H9 (cell line): ENCODE measurements at regions not wholly inside any gene's neighbourhood (a gene's known extent, or its start where the extent isn't known, plus 50 kb on each side); places are given as distances from the start of the nearest gene placed in this dataset.

Source experiments
- DNase-seq: peaks from one replicate; pipeline ENCODE4 v3.0.0-alpha.2; 2017
- H2AFZ ChIP-seq: one replicate; pipeline ENCODE4 v1.6.1; 2013; ENCODE audit warnings: mild to moderate bottlenecking, low read length, control low read depth, moderate library complexity
- H2AK5ac ChIP-seq: 2 replicates; pipeline ENCODE4 v1.6.1; 2013; ENCODE audit warnings: low read length, control low read depth, mixed read lengths; ENCODE audit not compliant: insufficient read length
- H2BK120ac ChIP-seq: one replicate; pipeline ENCODE4 v1.6.1; 2013; ENCODE audit warnings: low read depth, mild to moderate bottlenecking, low read length, control low read depth, inconsistent platforms; ENCODE audit not compliant: poor library complexity, severe bottlenecking
- H2BK12ac ChIP-seq: 2 replicates; pipeline ENCODE4 v1.6.1; 2013; ENCODE audit warnings: low read length, control low read depth, mixed read lengths, low read depth; ENCODE audit not compliant: insufficient read length
- H2BK15ac ChIP-seq: 2 replicates; pipeline ENCODE4 v1.6.1; 2013; ENCODE audit warnings: low read depth, low read length, control low read depth
- H2BK20ac ChIP-seq: one replicate; pipeline ENCODE4 v1.6.1; 2013; ENCODE audit warnings: low read depth, mild to moderate bottlenecking, low read length, control low read depth, inconsistent platforms; ENCODE audit not compliant: poor library complexity, severe bottlenecking
- H2BK5ac ChIP-seq: 2 replicates; pipeline ENCODE4 v1.6.1; 2013; ENCODE audit warnings: low read length, control low read depth, mixed read lengths; ENCODE audit not compliant: insufficient read length
- H3K14ac ChIP-seq: 2 replicates; pipeline ENCODE4 v1.6.1; 2013; ENCODE audit warnings: low read length, control low read depth; ENCODE audit not compliant: insufficient read depth
- H3K18ac ChIP-seq: 2 replicates; pipeline ENCODE4 v1.6.1; 2013; ENCODE audit warnings: low read depth, mild to moderate bottlenecking, mixed read lengths, low read length, control low read depth; ENCODE audit not compliant: insufficient read length
- H3K23ac ChIP-seq: 2 replicates; pipeline ENCODE4 v1.6.1; 2013; ENCODE audit warnings: low read length, control low read depth, mixed read lengths, low read depth; ENCODE audit not compliant: insufficient read length
- H3K23me2 ChIP-seq: 2 replicates; pipeline ENCODE4 v1.6.1; 2013; ENCODE audit warnings: low read depth, mild to moderate bottlenecking, mixed read lengths, low read length, control low read depth; ENCODE audit not compliant: insufficient read length, poor library complexity, severe bottlenecking
- H3K27ac ChIP-seq: 2 replicates; pipeline ENCODE4 v1.5.1; 2013; ENCODE audit warnings: low read length, control low read depth, mixed read lengths, low read depth; ENCODE audit not compliant: insufficient read length
- H3K27me3 ChIP-seq: 2 replicates; pipeline ENCODE4 v1.6.1; 2013; ENCODE audit warnings: low read length, control low read depth, inconsistent platforms; ENCODE audit not compliant: insufficient read depth
- H3K4ac ChIP-seq: 2 replicates; pipeline ENCODE4 v1.6.1; 2013; ENCODE audit warnings: low read depth, mild to moderate bottlenecking, control low read depth, inconsistent platforms, low read length, moderate library complexity
- H3K4me1 ChIP-seq: 2 replicates; pipeline ENCODE4 v1.6.1; 2013; ENCODE audit warnings: low read length, control low read depth, inconsistent platforms; ENCODE audit not compliant: insufficient read depth
- H3K4me2 ChIP-seq: 2 replicates; pipeline ENCODE4 v1.6.1; 2013; ENCODE audit warnings: low read length, control low read depth, mixed read lengths; ENCODE audit not compliant: insufficient read length, insufficient read depth
- H3K56ac ChIP-seq: 2 replicates; pipeline ENCODE4 v1.6.1; 2013; ENCODE audit warnings: low read depth, mild to moderate bottlenecking, mixed read lengths, low read length, control low read depth; ENCODE audit not compliant: insufficient read length
- H3K79me1 ChIP-seq: 2 replicates; pipeline ENCODE4 v1.6.1; 2013; ENCODE audit warnings: low read depth, mild to moderate bottlenecking, moderate library complexity, low read length, control low read depth, inconsistent platforms; ENCODE audit not compliant: insufficient read depth, poor library complexity, severe bottlenecking
- H3K79me2 ChIP-seq: 2 replicates; pipeline ENCODE4 v1.6.1; 2013; ENCODE audit warnings: low read length, control low read depth, inconsistent platforms; ENCODE audit not compliant: insufficient read depth
- H3K9ac ChIP-seq: 2 replicates; pipeline ENCODE4 v1.6.1; 2013; ENCODE audit warnings: low read length, control low read depth, mixed read lengths; ENCODE audit not compliant: insufficient read length; ENCODE audit errors: extremely low read depth
- H3K9me3 ChIP-seq: one replicate; pipeline ENCODE4 v1.6.1; 2013; ENCODE audit warnings: low read depth, low read length, inconsistent platforms; ENCODE audit not compliant: control insufficient read depth
- H3T11ph ChIP-seq: one replicate; pipeline ENCODE4 v1.6.1; 2013; ENCODE audit warnings: mild to moderate bottlenecking, low read length, control low read depth, inconsistent platforms
- H4K20me1 ChIP-seq: one replicate; pipeline ENCODE4 v1.6.1; 2013; ENCODE audit not compliant: control insufficient read depth, insufficient read length, insufficient read depth
- H4K5ac ChIP-seq: 2 replicates; pipeline ENCODE4 v1.6.1; 2013; ENCODE audit warnings: low read depth, mild to moderate bottlenecking, mixed read lengths, low read length, control low read depth; ENCODE audit not compliant: insufficient read length
- H4K8ac ChIP-seq: replicated peaks from 2 replicates; pipeline ENCODE4 v1.6.1; 2013; ENCODE audit warnings: low read length, control low read depth, mixed read lengths, low read depth; ENCODE audit not compliant: insufficient read length
- H4K91ac ChIP-seq: 2 replicates; pipeline ENCODE4 v1.6.1; 2013; ENCODE audit warnings: low read depth, mild to moderate bottlenecking, moderate library complexity, mixed read lengths, low read length, control low read depth; ENCODE audit not compliant: insufficient read length
- H3K27ac Mint-ChIP-seq, 3 experiments: 2 replicates in 2 of 3; 3 replicates in 1 of 3; pipeline ENCODE4 v1.8.0; 2020 to 2021; ENCODE audit warnings: mixed read lengths in 3 of 3, mild to moderate bottlenecking in 1 of 3, moderate library complexity in 1 of 3
- H3K27me3 Mint-ChIP-seq: 2 replicates; pipeline ENCODE4 v1.8.0; 2021; ENCODE audit warnings: low read depth, mild to moderate bottlenecking, moderate library complexity, mixed read lengths
- H3K36me3 Mint-ChIP-seq, 3 experiments: 2 replicates in 2 of 3; 3 replicates in 1 of 3; pipeline ENCODE4 v1.8.0; 2020 to 2021; ENCODE audit warnings: low read depth in 3 of 3, mixed read lengths in 3 of 3; ENCODE audit not compliant: insufficient read depth in 1 of 3
- H3K4me1 Mint-ChIP-seq, 2 experiments: 2 replicates each; pipeline ENCODE4 v1.8.0; 2020; ENCODE audit warnings: mixed read lengths in 2 of 2
- H3K4me3 Mint-ChIP-seq, 2 experiments: 2 replicates in 1 of 2; 3 replicates in 1 of 2; pipeline ENCODE4 v1.8.0; 2020 to 2021; ENCODE audit warnings: mild to moderate bottlenecking in 2 of 2, mixed read lengths in 2 of 2, moderate library complexity in 1 of 2
- H3K9me3 Mint-ChIP-seq, 2 experiments: 2 replicates in 1 of 2; 3 replicates in 1 of 2; pipeline ENCODE4 v1.8.0; 2020; ENCODE audit warnings: mild to moderate bottlenecking in 2 of 2, mixed read lengths in 2 of 2, moderate library complexity in 1 of 2
- WGBS: extraction: QIAGEN DNeasy Blood & Tissue Kit; methylation state at CpG from one replicate; pipeline ENCODE4 v1.1.7; 2013; ENCODE audit warnings: missing lambda C conversion rate, low lambda C conversion rate, mixed read lengths; ENCODE audit not compliant: insufficient read length; ENCODE audit errors: extremely low coverage; 5-methylcytosine and 5-hydroxymethylcytosine counted together
- TF ChIP-seq, protein P1 (sequence below): fragments of 200-600 bp; sonication (generic); conservative IDR thresholded peaks from 3 replicates; pipeline ENCODE4 v1.8.0; 2021; ENCODE audit warnings: antibody characterized with exemption, mild to moderate bottlenecking

DNA sequence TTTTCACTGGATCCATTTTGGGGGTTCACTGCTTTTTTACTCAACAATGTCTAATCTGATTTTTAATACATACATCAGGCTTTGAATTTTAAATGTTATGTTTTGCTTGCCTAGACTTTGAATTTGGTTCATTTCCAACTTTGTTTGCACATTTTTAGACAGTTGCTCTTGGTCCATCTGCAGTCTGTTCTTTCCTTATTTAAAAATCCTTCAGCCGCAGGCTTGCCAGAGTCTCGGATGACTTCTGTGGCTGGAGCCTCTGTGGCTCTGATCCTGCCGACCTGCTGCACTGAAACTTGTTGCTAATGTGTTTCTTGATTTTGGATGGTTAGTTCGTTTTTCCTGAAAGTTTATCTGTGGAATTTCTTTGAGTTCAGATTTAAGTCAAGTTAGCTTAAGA, 172.0 kb upstream of the ALKAL2 start:
- no peaks in the 10 kb centered on the region for H3K36me3 Mint-ChIP-seq
- H3K27me3 Mint-ChIP-seq = peaks cover 4% of the 10 kb centered on the region

More for the DNA sequence above, 172.0 kb upstream of the ALKAL2 start:
- no peak overlapping the region for H4K8ac ChIP-seq
- TF ChIP-seq, protein P1, sequence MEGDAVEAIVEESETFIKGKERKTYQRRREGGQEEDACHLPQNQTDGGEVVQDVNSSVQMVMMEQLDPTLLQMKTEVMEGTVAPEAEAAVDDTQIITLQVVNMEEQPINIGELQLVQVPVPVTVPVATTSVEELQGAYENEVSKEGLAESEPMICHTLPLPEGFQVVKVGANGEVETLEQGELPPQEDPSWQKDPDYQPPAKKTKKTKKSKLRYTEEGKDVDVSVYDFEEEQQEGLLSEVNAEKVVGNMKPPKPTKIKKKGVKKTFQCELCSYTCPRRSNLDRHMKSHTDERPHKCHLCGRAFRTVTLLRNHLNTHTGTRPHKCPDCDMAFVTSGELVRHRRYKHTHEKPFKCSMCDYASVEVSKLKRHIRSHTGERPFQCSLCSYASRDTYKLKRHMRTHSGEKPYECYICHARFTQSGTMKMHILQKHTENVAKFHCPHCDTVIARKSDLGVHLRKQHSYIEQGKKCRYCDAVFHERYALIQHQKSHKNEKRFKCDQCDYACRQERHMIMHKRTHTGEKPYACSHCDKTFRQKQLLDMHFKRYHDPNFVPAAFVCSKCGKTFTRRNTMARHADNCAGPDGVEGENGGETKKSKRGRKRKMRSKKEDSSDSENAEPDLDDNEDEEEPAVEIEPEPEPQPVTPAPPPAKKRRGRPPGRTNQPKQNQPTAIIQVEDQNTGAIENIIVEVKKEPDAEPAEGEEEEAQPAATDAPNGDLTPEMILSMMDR = no peak
- no peak overlapping the region for H2BK12ac ChIP-seq
- H3K79me2 ChIP-seq = no peaks in the 10 kb centered on the region
- H4K5ac ChIP-seq = no peak overlapping the region
- no peak overlapping the region for H3K27ac Mint-ChIP-seq
- H3K4me2 ChIP-seq = no peak overlapping the region
- H2BK120ac ChIP-seq = no peak overlapping the region
- H3K23ac ChIP-seq = no peak overlapping the region
- H3K18ac ChIP-seq = no peak overlapping the region
- no peak overlapping the region for H2AK5ac ChIP-seq
- peaks cover 9 to 13% of the 10 kb centered on the region in 2 experiments for H3K4me1 Mint-ChIP-seq
- no peaks in the 10 kb centered on the region for H3K23me2 ChIP-seq
- no peak overlapping the region for H2BK20ac ChIP-seq
- H3K9me3 ChIP-seq = no peaks in the 10 kb centered on the region
- no peak overlapping the region for H3K14ac ChIP-seq
- H3K79me1 ChIP-seq = no peaks in the 10 kb centered on the region
- no peak overlapping the region for H3K56ac ChIP-seq
- no peak overlapping the region for H3T11ph ChIP-seq
- H4K91ac ChIP-seq = no peak overlapping the region
- no peak overlapping the region for H3K27ac ChIP-seq
- no peak overlapping the region for H3K4me3 Mint-ChIP-seq
- H2BK5ac ChIP-seq = no peak overlapping the region
- H2AFZ ChIP-seq = no peak overlapping the region
- DNase-seq = no peak
- no peak overlapping the region for H3K4ac ChIP-seq
- H2BK15ac ChIP-seq = no peak overlapping the region
- H3K4me1 ChIP-seq = no peaks in the 10 kb centered on the region
- no peak overlapping the region for H3K9ac ChIP-seq
- H3K9me3 Mint-ChIP-seq = no peaks in the 10 kb centered on the region
- no peaks in the 10 kb centered on the region for H4K20me1 ChIP-seq
- no peaks in the 10 kb centered on the region for H3K27me3 ChIP-seq
- WGBS = no CpG with 5 or more reads among the region's 4 CpGs
